Choroid plexus epithelial cell (primary cell): ENCODE measurements at regions not wholly inside any gene's neighbourhood (a gene's known extent, or its start where the extent isn't known, plus 50 kb on each side); places are given as distances from the start of the nearest gene placed in this dataset.

Experiments used
- DNase-seq: peaks from one replicate; pipeline ENCODE4 v3.0.0-alpha.2; 2010; ENCODE audit warnings: low read depth
- H3K4me3 ChIP-seq: 2 replicates; pipeline ENCODE4 v1.5.1; 2011; ENCODE audit warnings: low read depth, mild to moderate bottlenecking, control low read depth, low read length, moderate library complexity
- CTCF ChIP-seq: conservative IDR thresholded peaks from 2 replicates; pipeline ENCODE4 v1.5.1; 2011; ENCODE audit warnings: low read depth, mild to moderate bottlenecking, control low read depth, inconsistent platforms, low read length, moderate library complexity

DNA sequence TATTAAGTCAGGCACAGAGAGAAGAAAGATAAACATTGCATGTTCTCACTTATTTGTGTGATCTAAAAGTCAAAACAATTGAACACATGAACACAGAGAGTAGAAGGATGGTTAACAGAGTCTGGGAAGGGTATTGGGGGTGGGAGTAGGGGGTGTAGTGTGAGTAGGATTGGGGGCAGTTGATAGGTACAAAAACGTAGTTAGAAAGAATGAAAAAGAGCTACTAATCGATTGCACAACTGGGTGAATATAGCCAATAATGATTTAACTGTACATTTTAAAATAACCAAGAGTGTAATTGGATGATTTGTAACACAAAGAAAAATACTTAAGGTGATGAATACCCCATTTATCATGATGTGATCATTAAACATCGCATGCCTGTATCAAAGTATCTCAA, 333.3 kb downstream of the HAO1 start:
- TF ChIP-seq CTCF: no peak
- DNase-seq: no peak
- H3K4me3 ChIP-seq: no peak overlapping the region

DNA sequence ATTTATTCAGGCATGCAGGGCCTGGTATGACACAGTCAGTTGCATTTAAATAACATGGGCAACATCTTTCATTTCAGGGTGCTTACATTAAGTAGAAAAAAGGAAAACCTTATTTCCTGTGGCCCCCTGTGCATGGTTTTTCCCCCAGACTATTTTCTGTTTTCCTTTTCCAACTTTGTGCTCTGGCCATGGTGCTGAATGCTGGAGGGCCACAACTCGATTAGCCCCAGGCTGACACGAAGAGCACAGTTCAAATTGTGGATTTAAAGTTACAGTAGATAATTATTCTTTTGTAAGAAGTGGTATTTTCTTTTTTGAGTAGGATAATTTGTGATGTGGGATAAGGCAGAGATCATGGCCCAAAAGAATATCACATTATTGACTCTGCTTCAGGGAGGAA, 332.0 kb downstream of the HAO1 start:
- TF ChIP-seq CTCF: no peak

DNA sequence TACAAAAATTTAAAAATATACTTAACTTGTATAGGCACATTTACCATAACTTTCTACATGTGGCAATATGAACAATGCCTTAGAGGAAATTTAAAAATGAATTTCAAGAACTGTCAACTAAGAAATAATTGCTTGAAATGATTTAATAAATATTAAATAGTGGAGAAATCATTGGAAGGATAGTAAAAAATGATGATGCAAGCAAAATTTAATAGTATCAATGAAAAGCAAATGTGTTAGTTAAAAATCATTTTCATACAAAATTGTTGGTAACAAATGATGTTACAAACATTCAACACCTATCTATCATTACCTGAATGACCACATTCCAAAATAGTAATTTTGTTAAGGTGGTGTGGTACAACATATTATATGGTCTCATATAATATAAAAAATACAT, 331.0 kb downstream of the HAO1 start:
- DNase-seq: no peak
- no peak overlapping the region for H3K4me3 ChIP-seq
- TF ChIP-seq CTCF: no peak

More for the DNA sequence above, 332.0 kb downstream of the HAO1 start:
- no peak overlapping the region for H3K4me3 ChIP-seq
- DNase-seq: peak; percentile 11

GRCh38 chr20:7610681-7611080, 329.6 kb downstream of the HAO1 start:
- DNase-seq: no peak
- TF ChIP-seq CTCF: no peak
- H3K4me3 ChIP-seq: no peak overlapping the region

- DNase-seq: no peak
- H3K4me3 ChIP-seq: no peak overlapping the region
- no peak for TF ChIP-seq CTCF
Observed at GRCh38 chr20:7617797-7618196, 322.5 kb downstream of the HAO1 start.

- no peak for TF ChIP-seq CTCF
- no peak for DNase-seq
- no peak overlapping the region for H3K4me3 ChIP-seq
Observed at GRCh38 chr20:7622399-7622961, 317.8 kb downstream of the HAO1 start.

DNA sequence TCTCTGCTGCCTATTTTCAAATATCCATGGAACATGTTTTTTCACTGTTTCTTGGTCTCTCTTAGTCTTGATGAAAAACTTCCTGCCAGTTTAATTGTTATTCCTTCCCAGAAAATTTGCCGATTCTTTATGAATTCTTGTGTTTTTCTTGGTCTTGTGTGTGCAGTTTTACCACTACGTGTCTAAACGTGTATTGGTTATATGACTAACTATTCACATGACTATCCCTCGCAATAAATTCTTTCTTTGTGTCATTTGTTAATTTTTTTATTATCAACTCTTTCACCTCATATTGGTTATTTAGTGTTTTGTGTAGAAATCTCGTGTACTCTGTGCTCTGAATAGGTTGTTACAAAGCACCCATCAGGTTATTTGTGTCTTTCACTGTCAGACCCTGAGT, 315.4 kb downstream of the HAO1 start:
- no peak overlapping the region for H3K4me3 ChIP-seq
- no peak for TF ChIP-seq CTCF
- DNase-seq: no peak
